ENCODE measurements at regions not wholly inside any gene's neighbourhood (a gene's known extent, or its start where the extent isn't known, plus 50 kb on each side); places are given as distances from the start of the nearest gene placed in this dataset.

DNA sequence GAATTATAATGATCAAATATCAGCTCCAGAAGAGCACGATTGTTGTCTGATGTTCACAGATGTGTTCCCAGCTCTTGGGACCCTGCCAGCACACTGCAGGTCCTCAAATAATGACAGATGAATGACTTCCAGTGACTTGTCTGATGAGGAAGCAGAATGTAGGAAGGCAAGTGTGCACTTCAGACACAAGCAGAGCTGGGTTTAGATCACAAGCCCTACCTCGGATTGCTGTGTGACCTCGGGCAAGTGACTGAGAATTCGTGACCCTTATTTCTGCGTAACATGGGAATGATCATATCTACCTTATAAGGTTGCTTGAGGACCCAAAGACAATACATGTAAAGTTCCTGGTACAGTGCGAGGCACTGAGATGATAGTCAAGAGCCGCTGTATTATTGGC lies 182.2 kb downstream of the ABCC12 start:
- TF ChIP-seq CTCF (IDR thresholded peaks at IDR 0.05) (no peak), POLR2A (IDR thresholded peaks at IDR 0.05) (no peak)
